Spleen (tissue), 7 donors: ENCODE measurements at regions not wholly inside any gene's neighbourhood (a gene's known extent, or its start where the extent isn't known, plus 50 kb on each side); places are given as distances from the start of the nearest gene placed in this dataset.

Experiments
- POLR2A ChIP-seq, 3 donors: fragments of 450-650 bp; IDR thresholded peaks; one replicate each; pipeline ENCODE4 v1.5.1; 2017; ENCODE audit warnings: antibody characterized with exemption in 3 of 3, mild to moderate bottlenecking in 1 of 3
- TF ChIP-seq, protein P1 (sequence below), 11 experiments: fragments of 200-600 bp in 7 of 11; fragments of 450-650 bp in 4 of 11; sonication (generic) in 4 of 11; IDR thresholded peaks in 8 of 11; conservative IDR thresholded peaks in 3 of 11; 1 replicate in 7 of 11; 2 replicates in 4 of 11; pipeline versions ENCODE4 v1.4.0 to v1.8.0; 2016 to 2021; ENCODE audit warnings: antibody characterized with exemption in 11 of 11, inconsistent platforms in 4 of 11, mild to moderate bottlenecking in 1 of 11
- donor health status: DM: no; HTN: no; CAD: no; lungs with moderate emphysema.
- donor health status: DM: no; HTN: no; CAD: no.
- donor health status: DM: no; HTN: no; CAD: no.

DNA sequence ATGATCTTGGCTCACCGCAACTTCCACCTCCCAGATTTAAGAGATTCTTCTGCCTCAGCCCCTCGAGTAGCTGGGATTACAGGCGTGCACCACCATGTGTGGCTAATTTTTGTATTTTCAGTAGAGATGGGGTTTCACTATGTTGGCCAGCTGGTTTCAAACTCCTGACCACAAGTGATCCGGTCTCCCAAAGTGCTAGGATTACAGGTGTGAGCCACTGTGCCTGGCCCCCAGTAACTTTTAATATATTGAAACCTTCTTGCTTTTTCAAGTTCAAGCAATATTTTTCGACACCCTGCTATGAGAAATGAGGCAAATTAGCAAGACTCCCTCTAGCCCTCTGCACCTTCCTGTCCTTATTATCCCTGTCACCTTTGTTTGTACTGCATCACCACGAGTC, 144.0 kb downstream of the EVX1 start:
- TF ChIP-seq, protein P1, sequence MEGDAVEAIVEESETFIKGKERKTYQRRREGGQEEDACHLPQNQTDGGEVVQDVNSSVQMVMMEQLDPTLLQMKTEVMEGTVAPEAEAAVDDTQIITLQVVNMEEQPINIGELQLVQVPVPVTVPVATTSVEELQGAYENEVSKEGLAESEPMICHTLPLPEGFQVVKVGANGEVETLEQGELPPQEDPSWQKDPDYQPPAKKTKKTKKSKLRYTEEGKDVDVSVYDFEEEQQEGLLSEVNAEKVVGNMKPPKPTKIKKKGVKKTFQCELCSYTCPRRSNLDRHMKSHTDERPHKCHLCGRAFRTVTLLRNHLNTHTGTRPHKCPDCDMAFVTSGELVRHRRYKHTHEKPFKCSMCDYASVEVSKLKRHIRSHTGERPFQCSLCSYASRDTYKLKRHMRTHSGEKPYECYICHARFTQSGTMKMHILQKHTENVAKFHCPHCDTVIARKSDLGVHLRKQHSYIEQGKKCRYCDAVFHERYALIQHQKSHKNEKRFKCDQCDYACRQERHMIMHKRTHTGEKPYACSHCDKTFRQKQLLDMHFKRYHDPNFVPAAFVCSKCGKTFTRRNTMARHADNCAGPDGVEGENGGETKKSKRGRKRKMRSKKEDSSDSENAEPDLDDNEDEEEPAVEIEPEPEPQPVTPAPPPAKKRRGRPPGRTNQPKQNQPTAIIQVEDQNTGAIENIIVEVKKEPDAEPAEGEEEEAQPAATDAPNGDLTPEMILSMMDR (IDR thresholded peaks at IDR 0.05 in 8 of 11, conservative IDR thresholded peaks at IDR 0.05 in 3 of 11): no peak
- no peak for TF ChIP-seq POLR2A (IDR thresholded peaks at IDR 0.05)
